Stimulated activated memory B cell treated with anti-CD40 and anti-IgM and Interleukin-4, amounts not matched to agents 10 μg/mL and 1 μg/mL and 100 μg/mL, for 72 hours (primary cell): ENCODE measurements at regions not wholly inside any gene's neighbourhood (a gene's known extent, or its start where the extent isn't known, plus 50 kb on each side); places are given as distances from the start of the nearest gene placed in this dataset.

Source experiments
- ATAC-seq: fragments of 150-1000 bp; cut with Tn5 transposase; 2 replicates; pipeline ENCODE4 v1.10.0; 2021
- H3K27ac Mint-ChIP-seq: one replicate; pipeline ENCODE4 v1.8.0; 2022; ENCODE audit warnings: mild to moderate bottlenecking, mixed read lengths
- H3K27me3 Mint-ChIP-seq: one replicate; pipeline ENCODE4 v1.8.0; 2022; ENCODE audit warnings: mixed read lengths
- H3K36me3 Mint-ChIP-seq: one replicate; pipeline ENCODE4 v1.8.0; 2022; ENCODE audit warnings: mixed read lengths
- H3K4me1 Mint-ChIP-seq: one replicate; pipeline ENCODE4 v1.8.0; 2022; ENCODE audit warnings: mixed read lengths
- H3K4me3 Mint-ChIP-seq: one replicate; pipeline ENCODE4 v1.8.0; 2022; ENCODE audit warnings: mild to moderate bottlenecking, moderate library complexity, mixed read lengths
- H3K9me3 Mint-ChIP-seq: one replicate; pipeline ENCODE4 v1.8.0; 2022; ENCODE audit warnings: mixed read lengths

DNA sequence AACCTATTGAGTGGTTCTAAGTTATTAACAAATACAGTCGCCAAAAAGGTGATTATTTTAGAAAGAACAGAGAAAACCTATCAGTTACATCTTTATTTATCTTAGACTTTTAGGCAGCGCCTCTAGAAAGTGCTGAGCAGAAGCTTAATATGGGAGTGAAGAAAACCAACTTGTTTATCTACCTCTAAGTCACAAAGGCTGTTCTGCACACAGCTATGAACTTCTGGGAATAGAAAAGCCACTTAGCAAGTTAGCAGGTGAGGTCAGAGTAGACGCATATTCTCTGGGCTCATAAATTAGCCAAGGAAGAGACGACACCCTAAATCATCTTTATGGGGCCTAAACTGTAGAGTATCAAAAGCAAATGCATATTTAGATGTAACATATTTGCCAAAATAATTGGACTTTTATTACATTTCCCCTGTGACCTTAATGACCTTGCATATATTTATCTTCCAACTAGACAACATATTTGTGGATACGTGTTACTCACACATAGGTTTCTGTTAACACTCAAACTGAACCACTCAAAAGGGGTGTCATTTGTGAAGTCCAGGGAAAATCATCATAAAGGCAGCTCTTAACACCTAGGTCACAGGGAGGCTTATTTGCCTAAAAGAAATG, 267.1 kb downstream of the ADGB start:
- Mint-ChIP-seq H3K4me3 (no peak overlapping the region), H3K27ac (no peak overlapping the region), H3K4me1 (peaks cover 6% of the 10 kb centered on the region), H3K27me3 (no peaks in the 10 kb centered on the region), H3K36me3 (no peaks in the 10 kb centered on the region), H3K9me3 (no peaks in the 10 kb centered on the region)
- ATAC-seq = no peak

DNA sequence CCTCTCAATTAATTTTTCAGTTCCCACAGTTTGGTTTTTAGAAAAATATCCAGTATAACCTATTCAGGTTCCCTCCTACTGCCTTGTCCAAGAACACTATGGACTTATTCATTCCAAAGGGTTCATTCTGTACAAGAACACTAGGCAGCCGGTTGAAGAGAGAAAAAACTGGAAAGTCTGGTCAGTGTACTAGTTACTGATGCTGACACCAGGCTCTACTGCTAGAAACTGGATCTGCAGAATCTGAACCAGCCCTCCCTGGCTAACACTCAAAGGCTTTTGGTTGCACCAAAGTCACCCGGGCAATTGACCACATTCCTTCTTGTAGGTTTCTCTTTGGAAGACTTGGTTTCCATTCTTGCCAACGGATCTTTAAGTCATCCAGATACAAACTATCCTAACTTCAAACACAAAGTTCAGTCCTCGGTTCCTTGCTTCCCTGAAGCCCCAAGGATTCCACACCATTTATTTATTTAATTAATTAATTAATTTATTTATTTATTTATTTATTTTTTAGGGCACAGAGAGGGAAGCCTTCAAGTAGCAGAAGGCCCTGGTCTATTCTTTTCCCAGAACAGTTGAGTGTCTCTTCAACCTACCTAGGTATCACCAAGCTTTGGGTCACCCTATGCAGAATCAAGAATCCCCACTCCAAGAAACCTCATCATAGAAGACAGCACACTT, 268.1 kb downstream of the ADGB start:
- H3K4me3 Mint-ChIP-seq = no peak overlapping the region
- no peak for ATAC-seq
- no peaks in the 10 kb centered on the region for H3K9me3 Mint-ChIP-seq
- H3K27me3 Mint-ChIP-seq = no peaks in the 10 kb centered on the region
- no peaks in the 10 kb centered on the region for H3K36me3 Mint-ChIP-seq
- H3K4me1 Mint-ChIP-seq = peaks cover 9% of the 10 kb centered on the region
- no peak overlapping the region for H3K27ac Mint-ChIP-seq

DNA sequence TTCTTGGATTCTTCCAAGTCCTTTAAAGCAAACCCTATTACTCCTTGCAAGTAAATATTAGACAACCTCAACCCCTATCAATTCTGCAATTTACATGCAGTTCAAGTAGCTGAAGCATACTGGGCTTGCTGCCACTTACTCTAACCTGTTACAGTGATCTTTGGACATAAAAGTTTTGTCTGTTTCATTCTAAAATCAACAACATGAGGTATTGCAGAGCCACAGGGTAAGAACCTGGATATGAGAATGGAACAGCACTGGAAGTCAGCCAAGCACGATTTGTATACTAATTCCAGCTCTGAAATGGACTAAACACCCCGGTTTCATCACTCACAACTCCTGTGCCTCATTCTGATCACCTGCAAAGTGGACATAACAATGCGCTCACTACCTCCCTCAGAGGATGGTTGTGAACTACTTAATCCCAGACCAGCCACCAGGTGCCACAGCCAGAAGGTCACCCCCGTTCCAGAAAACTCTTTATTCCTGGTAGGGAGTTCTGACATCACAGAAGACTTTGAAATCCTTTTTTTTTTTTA, 270.0 kb downstream of the ADGB start:
- Mint-ChIP-seq H3K4me3 (no peak overlapping the region), H3K4me1 (peaks cover 9% of the 10 kb centered on the region), H3K27ac (no peak overlapping the region), H3K36me3 (no peaks in the 10 kb centered on the region), H3K9me3 (no peaks in the 10 kb centered on the region), H3K27me3 (no peaks in the 10 kb centered on the region)
- ATAC-seq = no peak

DNA sequence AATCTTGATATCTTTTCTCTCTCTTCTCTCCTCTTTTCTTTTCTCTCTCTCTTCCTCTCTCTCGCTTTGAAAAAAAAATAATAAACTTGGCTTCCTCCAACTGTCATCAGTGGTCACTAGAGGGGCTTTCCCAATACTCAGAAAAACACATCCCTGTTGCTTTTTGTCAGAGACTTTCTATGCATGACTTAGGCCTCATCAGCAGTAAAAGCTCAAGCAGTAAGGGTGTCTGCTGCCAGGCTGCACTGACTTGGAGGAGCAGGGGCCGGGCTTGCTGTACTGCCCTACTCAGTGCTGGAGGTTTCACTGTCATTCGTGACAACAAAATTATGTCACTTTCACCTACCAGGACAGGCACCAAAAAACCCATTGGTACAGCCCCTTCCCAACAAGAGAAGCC, 272.0 kb downstream of the ADGB start:
- peak; percentile 77 for ATAC-seq
- H3K27ac Mint-ChIP-seq = peak overlapping the region; percentile 55
- H3K4me3 Mint-ChIP-seq = no peak overlapping the region
- peaks cover 9% of the 10 kb centered on the region for H3K4me1 Mint-ChIP-seq
- no peaks in the 10 kb centered on the region for H3K27me3 Mint-ChIP-seq
- H3K9me3 Mint-ChIP-seq = no peaks in the 10 kb centered on the region
- no peaks in the 10 kb centered on the region for H3K36me3 Mint-ChIP-seq

DNA sequence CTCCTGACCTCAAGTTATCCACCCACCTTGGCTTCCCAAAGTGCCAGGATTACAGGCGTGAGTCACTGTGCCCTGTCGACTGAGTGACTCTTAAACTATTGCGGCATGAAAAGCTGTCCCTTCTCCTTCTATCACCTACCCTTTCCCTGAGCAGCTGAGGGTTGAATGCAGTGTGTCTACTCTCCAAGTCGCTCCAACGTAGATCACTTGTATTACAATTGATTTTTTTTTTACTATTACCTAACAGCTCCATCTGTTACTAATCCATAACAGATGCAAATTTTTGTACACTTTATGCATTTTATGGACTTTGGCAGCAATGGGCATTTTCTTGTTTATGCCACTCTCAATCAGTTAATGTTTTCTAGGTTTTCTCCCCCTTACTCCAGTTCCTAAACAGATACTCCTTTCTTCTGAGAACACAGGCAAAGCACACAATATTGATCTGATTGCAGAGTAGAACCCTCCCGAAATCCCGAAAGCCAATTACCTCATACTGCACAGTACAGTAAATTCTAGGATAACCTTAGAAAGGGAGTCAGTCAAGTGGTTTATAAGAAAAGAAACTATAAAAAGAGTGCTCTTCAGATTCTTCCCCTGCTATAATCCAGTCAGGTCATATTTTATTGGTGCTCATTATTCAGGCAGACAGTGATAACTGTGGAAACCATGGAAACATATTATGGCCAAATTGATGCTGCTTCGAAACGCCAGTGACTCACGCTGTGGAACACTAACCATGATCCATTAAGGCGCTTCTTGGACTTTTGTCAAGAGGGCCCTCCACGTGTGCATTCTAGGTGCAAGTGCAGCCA, 273.0 kb downstream of the ADGB start:
- H3K27me3 Mint-ChIP-seq = no peaks in the 10 kb centered on the region
- H3K27ac Mint-ChIP-seq = no peak overlapping the region
- no peaks in the 10 kb centered on the region for H3K36me3 Mint-ChIP-seq
- peaks cover 18% of the 10 kb centered on the region for H3K4me1 Mint-ChIP-seq
- H3K4me3 Mint-ChIP-seq = no peak overlapping the region
- ATAC-seq = no peak
- no peaks in the 10 kb centered on the region for H3K9me3 Mint-ChIP-seq

DNA sequence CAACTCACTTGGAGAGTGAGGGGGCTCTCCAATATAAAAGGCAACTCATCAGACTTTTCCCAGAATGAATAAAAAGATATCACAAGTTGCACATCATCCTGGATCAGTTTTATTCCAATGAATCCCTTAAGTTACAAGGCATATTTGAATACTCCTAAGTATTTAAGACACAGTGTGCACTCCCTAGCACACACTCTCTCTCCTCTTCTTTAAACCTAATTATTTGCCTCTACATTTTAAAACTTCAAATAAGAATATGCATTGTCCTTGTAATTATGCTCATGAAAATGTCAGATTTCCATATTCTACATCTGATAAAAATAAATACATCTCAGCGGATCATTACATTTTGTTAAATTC, 273.6 kb downstream of the ADGB start:
- H3K27me3 Mint-ChIP-seq = no peaks in the 10 kb centered on the region

DNA sequence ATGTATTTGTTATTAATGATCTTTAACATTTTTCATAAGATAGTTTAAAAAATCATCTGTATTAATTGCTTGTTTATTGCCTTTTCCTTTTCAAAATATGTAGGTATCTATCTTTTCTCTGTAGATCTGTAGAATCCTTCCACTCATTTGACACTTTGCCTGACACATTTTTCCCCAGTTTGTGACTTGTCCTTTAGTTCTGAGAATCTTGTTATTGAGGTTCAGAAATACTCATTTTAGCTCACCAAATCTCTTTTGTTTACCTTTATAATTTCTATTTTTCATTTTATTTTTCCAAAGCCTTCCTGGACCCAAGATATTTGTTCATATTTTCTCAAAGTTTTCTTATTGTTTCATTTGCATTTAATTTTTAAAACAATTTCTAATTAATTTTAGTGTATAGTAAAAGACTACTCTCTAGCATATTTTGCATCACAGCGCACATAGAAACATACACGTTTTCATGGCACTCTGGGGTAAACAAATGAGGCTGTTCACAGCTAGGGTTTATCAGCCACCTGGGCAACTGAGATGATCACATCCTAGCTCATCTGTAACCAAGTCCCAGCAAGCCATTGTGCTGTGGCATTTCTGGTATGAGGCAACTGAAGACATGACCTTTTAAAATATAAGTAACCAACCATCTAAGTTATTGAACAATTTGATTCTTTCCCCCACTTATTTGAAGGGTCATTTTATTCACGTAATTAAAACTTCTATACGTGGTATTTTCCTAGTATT, 275.7 kb downstream of the ADGB start:
- Mint-ChIP-seq H3K36me3 (no peaks in the 10 kb centered on the region), H3K27me3 (no peaks in the 10 kb centered on the region), H3K27ac (no peak overlapping the region), H3K4me1 (peaks cover 22% of the 10 kb centered on the region), H3K4me3 (no peak overlapping the region), H3K9me3 (no peaks in the 10 kb centered on the region)
- ATAC-seq = no peak

More for the DNA sequence above, 273.6 kb downstream of the ADGB start:
- ATAC-seq = no peak
- H3K4me3 Mint-ChIP-seq = no peak overlapping the region
- H3K9me3 Mint-ChIP-seq = no peaks in the 10 kb centered on the region
- no peaks in the 10 kb centered on the region for H3K36me3 Mint-ChIP-seq
- peaks cover 22% of the 10 kb centered on the region for H3K4me1 Mint-ChIP-seq
- H3K27ac Mint-ChIP-seq = no peak overlapping the region

DNA sequence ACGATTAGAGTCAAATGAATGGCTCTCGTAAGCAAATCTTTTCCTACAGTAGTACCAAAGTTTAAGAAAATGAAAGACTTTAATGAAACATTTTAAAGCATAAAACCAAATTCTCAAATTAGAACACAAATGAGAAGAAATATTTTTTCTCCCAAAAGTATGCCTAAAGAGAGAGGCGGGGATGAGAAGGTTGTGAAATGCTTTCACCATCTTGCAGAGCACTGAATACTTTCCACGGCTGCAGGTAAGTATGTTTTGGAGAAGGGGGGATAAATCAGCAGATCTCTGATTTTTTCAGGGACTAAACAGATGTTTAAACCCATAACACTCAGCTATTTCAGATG, 277.1 kb downstream of the ADGB start:
- Mint-ChIP-seq H3K27me3 (no peaks in the 10 kb centered on the region), H3K9me3 (no peaks in the 10 kb centered on the region), H3K4me3 (no peak overlapping the region), H3K4me1 (peaks cover 16% of the 10 kb centered on the region), H3K36me3 (no peaks in the 10 kb centered on the region), H3K27ac (no peak overlapping the region)
- no peak for ATAC-seq

DNA sequence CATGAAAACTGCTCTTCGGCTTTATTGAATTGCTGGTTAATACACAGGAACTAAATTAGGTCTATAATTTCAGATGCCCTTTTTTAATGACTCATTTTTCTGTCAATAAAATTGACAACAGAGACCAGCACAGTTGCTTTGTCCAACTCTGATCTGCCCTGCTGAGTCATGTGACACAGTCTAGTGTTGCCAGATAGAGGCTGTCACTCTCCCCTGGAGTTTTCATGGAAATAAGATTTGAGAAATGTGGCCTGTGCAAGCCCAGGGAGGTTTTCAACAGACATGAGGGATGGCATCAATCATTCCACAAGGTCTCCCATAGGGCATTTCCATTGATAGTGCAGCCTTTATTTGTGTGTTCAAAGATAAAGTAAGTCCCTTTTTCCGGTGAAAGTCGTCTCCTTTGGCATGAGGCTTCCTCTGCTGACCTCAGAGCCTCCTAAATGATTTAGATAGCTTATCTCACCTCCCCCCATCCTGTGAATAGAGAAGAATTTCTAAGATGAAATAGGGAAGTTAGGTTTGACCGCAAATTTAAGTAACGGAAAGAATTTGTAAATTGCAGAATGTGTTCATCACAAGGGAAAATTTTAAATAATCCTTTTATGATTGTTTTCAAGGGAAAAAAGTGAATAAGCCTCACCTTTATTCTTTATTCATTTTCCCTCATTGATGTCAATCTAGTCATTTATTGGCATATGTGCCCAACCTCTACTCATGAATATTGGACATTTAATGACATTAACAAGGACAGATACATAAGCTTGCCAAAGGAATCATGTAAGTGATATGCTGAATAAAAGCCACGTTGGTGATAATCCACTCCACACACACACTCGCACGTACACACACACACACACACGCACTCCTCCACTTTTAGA, 277.7 kb downstream of the ADGB start:
- Mint-ChIP-seq H3K27me3 (peaks cover 4% of the 10 kb centered on the region), H3K4me3 (no peak overlapping the region), H3K36me3 (no peaks in the 10 kb centered on the region), H3K27ac (no peak overlapping the region), H3K9me3 (no peaks in the 10 kb centered on the region), H3K4me1 (peaks cover 14% of the 10 kb centered on the region)
- peak; percentile 60 for ATAC-seq

DNA sequence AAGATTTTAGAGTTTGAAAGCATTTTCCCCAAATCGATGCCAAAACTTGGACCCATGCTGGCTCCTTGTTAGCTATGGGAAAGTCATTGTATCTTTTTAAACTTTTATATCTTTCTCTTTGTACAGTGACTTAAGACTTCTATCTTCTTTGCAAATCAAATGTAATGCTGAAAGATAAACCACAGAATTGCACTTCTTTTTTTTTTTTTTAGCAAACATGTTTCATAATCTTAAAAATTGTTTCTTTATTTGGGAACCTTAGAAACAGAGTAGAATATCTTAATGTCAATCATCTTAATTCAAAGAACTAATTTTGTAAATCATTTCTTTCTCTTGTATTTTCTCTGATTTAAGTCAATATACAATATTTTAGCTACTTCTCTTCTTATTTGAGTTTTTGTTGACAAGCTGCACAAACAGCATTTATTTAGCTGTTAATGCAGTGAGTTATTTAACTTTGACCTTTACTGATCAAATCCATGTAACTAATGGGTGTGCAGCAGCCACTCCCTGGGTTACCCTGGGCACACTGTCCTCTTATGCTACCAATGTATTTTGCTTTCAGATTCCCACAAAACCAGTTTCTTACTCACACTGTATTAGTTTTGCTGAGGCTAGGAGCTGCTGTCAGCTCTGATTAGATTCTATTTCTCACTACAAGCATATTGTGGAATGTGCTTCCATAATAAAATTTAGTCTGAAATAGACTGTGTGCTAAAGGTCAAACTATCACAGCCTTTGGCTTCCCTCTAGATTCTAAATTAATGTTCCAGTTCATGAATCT, 279.6 kb downstream of the ADGB start:
- Mint-ChIP-seq H3K9me3 (no peaks in the 10 kb centered on the region), H3K27ac (no peak overlapping the region), H3K4me1 (peaks cover 14% of the 10 kb centered on the region), H3K36me3 (no peaks in the 10 kb centered on the region), H3K4me3 (no peak overlapping the region), H3K27me3 (peaks cover 11% of the 10 kb centered on the region)
- no peak for ATAC-seq

DNA sequence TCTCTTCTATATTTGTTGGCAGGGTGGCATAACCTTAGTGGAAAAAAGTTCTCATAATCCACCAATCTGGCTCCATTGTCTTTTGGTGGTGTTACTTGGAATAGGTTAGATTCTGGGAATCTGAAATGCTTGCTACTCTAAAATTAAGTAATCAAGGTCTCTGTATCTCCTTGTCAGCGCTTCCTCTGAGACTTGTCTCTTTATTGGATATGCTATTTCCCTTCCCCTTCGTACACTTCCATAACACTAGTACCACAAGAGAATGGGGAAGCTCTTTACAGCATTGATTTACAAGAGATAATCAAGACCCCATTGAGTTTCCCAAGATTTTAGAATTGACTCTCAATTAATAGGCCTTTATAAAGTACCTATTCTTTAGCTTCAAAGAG, 280.2 kb downstream of the ADGB start:
- Mint-ChIP-seq H3K27ac (no peak overlapping the region), H3K27me3 (peaks cover 11% of the 10 kb centered on the region), H3K36me3 (no peaks in the 10 kb centered on the region), H3K4me3 (no peak overlapping the region), H3K4me1 (peaks cover 14% of the 10 kb centered on the region), H3K9me3 (no peaks in the 10 kb centered on the region)
- ATAC-seq = no peak

DNA sequence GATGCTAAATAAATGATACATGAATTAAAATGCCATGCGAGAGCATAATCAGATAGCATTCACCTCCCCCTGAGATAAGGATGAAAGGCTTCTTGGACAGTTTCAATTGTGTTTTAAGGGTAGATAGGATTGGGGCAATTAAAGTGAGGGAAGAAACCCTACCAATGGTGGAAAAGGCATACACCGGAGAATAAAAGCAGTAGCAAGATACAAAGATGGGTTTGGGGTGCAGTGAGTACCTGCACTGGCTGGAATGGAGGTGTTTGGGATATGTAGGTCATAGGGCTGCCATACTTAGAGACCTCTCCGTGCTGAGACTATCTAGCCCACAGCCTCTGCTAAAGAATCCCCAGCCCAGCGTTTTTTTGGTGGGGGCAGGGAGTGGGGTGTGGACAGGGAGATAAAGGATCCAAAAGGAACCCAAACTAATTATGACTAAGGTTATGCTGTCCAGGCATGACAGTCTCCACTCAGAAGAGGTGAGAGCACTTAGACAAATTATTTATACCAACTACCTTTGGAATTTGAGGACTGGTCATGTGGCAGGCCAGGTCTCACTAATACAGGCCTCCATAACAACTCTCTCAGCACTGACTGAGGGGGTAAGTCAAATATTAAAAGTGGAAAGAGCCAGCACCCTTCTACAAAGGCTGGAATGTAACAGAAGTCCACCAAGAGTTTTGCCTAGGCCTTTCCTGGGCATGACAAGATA, 280.8 kb downstream of the ADGB start:
- peaks cover 14% of the 10 kb centered on the region for H3K4me1 Mint-ChIP-seq
- ATAC-seq = no peak
- H3K27me3 Mint-ChIP-seq = peaks cover 11% of the 10 kb centered on the region
- H3K4me3 Mint-ChIP-seq = no peak overlapping the region
- no peaks in the 10 kb centered on the region for H3K9me3 Mint-ChIP-seq
- H3K36me3 Mint-ChIP-seq = no peaks in the 10 kb centered on the region
- H3K27ac Mint-ChIP-seq = no peak overlapping the region
